Raji (cell line): ENCODE measurements at regions not wholly inside any gene's neighbourhood (a gene's known extent, or its start where the extent isn't known, plus 50 kb on each side); places are given as distances from the start of the nearest gene placed in this dataset.

ENCODE experiments used
- POLR2A ChIP-seq: IDR thresholded peaks from 2 replicates; pipeline ENCODE4 v1.6.1; 2011; ENCODE audit warnings: low read depth, low read length, control low read depth; ENCODE audit not compliant: insufficient read depth

DNA sequence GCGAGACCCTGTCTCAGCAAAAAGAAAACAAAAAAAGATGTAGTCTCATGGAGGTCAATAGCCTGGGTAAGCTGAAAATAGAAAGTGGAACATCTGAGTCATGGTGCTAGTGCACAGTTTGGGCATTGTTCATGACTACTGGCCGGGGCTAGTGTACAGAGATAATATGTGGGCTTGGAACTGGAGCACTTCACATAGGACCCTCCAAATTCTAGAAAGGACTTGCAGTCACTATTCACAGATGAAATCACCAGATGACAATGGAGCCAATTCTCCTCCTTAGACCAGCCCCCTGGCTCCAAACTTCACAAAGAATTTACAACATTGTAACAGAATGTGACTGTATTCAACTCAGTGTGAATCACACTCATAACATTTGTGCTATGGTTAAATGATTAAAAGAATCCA is 367.8 kb upstream of the SLC7A11 start:
- no peak for TF ChIP-seq POLR2A

GRCh38 chr4:138604556-138604955 is 362.4 kb upstream of the SLC7A11 start:
- TF ChIP-seq POLR2A: no peak

GRCh38 chr4:138602664-138603063 is 360.5 kb upstream of the SLC7A11 start:
- no peak for TF ChIP-seq POLR2A

GRCh38 chr4:138599965-138600364 is 357.8 kb upstream of the SLC7A11 start:
- no peak for TF ChIP-seq POLR2A

DNA sequence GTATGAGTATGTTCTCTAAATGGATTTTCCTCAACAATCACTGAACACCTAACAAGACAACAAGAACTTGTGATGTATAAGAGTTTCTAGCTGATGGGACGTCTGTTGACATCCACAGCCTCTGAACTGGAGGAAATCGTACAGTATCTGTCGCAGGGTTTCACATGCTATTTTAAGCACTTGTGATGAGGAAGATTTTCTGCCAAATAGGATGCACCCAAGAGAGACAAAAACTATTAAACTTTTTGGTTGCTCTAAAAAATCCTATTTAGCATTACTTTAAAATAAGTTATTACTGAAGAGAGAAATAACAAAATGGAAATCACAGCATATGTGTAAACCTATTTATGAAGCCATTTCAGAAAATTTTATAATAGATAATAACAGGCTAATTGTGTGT is 356.1 kb upstream of the SLC7A11 start:
- TF ChIP-seq POLR2A: no peak

- no peak for TF ChIP-seq POLR2A
Measured at GRCh38 chr4:138596896-138597295, 354.7 kb upstream of the SLC7A11 start.

GRCh38 chr4:138595731-138596460 is 353.7 kb upstream of the SLC7A11 start:
- TF ChIP-seq POLR2A: no peak

- TF ChIP-seq POLR2A: no peak
Measured at GRCh38 chr4:138595171-138595570, 353.0 kb upstream of the SLC7A11 start.

- TF ChIP-seq POLR2A: no peak
Measured at GRCh38 chr4:138592796-138593195, 350.6 kb upstream of the SLC7A11 start.

DNA sequence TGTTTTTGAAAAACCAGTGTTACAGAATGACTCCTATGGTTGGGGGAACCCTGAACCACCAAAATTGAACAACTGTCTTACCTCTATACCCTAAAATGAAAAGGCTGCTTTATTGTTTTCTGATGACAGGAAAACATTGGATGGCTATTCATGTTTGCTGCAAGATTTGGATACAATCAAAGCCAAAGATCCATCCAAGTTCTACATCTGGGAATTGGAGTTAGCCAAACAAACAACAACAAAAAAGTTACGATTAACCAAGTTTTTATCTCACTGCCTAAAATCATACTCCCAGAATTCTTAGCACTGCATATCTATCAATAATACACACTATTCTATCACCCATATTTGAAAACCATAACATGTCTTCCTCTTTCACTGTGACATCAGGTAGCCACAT is 349.7 kb upstream of the SLC7A11 start:
- TF ChIP-seq POLR2A: no peak

DNA sequence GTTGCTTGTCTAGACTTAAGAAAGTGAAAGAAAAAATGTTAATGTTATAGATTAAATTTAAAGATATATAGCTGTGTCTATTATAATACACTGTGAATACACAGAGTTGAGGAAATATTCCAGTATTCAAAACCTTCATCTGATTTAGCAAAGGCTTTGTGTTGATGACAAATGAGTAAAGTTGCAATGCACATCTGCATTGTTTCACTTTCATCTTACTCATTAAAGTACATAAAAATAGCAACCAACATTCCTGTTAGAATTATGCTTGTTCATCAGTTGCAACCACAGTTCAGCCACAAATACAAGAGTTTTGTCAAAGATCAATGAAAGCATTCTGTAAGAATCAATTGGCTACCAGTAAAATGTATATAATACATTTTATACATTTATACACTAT is 346.4 kb upstream of the SLC7A11 start:
- TF ChIP-seq POLR2A: no peak

DNA sequence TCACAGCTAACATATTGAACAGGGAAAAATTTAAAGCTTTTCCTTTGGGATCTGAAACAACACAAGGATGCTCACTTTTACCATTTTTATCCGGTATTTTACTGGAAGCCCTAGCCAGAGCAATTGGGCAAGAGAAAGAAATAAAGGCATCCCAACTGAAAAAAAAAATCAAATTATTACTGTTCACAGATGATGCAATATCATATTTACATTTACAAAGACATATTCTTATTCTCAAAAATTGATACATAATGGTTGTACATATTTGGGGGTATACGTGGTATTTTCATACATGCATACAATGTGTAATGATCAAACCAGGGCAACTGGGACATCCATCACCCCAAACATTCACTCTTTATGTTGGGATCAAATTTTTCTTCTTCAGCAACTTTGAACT is 337.0 kb upstream of the SLC7A11 start:
- TF ChIP-seq POLR2A: no peak

GRCh38 chr4:138577145-138577544 is 335.0 kb upstream of the SLC7A11 start:
- no peak for TF ChIP-seq POLR2A

DNA sequence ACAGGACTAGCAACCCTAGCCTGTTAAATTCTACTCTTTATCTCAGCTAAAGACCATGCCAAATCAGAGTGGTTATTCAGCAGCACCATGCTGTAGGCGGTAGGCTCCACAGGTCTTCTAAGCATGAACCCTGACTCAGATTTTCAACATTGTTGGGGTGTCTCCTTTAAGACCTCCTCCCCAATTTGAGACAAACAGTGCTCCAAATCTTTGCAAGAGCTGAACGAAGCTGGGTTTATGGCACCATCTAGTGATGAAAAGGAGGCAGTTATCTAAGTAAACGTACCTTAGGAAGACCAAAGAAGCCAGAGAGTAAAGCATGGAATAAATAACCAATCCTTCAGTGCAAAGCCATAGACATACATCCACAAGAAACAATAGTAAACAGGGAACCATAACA is 334.5 kb upstream of the SLC7A11 start:
- no peak for TF ChIP-seq POLR2A

DNA sequence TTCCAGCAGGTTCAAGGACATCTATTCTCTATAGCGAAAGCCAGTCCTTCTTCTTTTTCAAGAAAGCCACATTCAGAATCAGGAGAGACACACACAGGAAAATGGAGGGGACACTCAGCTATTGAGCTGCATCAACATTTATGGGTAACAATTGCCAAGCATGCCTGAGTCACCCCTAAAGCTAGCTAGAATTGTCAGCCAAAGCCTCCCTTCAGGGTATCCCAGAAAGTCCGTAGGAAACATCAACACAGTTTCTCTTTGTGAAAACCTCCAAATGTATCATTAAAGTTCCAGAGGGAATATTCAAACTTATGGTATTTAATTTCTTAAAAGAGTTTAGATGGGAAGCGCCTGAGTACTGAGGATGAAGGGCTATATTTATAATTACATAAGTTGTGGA is 331.1 kb upstream of the SLC7A11 start:
- TF ChIP-seq POLR2A: no peak

DNA sequence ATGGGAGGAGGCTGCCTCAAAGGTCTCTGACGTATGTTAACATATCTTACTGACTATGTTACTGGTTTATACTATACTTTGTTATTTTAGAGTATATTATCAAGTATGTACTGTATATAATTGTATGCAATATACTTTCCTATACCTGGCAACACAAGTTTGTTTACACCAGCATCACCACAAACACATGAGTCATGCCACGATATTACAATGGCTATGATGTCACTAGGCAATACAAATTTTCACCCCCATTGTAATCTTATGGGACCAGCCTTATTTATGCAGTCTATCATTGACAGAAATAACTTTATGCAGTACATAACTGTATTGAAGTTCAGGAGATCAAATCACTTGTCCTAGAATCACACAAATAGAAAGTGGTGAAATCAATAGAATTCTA is 329.9 kb upstream of the SLC7A11 start:
- TF ChIP-seq POLR2A: no peak

DNA sequence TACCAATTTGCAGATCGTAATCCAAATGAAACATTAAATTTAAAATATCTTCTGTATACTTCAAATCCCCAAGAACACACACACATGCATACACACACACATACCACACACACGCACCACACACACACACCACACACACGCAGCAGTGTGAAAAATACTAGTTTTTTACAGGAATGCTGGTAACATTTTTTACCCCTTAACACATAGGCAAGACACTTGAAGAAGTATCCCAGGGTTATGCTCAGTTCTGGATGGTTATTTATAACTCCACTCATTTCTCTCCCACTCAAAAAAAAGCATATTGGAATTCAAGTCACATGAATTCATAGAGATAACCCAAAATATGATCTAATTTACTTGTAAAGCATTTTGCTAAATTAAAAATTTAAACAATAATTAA is 325.5 kb upstream of the SLC7A11 start:
- TF ChIP-seq POLR2A: no peak

DNA sequence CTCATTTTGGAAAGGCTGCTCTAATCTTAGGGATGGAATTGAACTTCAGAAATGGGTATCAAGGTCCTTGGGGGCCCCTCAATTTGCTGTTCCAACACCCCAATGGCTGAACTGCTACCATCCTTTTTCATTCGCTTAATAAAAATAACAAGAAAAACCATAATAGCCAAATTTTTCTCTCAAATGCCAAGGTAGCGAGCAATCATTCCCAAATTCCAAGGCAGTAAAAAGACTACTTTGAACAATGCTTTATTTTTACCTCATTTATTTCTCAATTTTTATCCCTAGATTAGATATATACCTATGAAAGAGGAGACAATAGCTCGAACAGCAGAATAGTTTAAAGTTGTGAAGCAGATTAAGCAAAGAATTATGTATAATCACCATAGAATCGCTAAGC is 323.4 kb upstream of the SLC7A11 start:
- no peak for TF ChIP-seq POLR2A

GRCh38 chr4:138562544-138562991 is 320.4 kb upstream of the SLC7A11 start:
- no peak for TF ChIP-seq POLR2A
